Prostate gland (tissue), 2 donors: ENCODE measurements at regions not wholly inside any gene's neighbourhood (a gene's known extent, or its start where the extent isn't known, plus 50 kb on each side); places are given as distances from the start of the nearest gene placed in this dataset.

Experiments
- DNase-seq: peaks from one replicate; pipeline ENCODE4 v3.0.0-alpha.2; 2019; ENCODE audit warnings: low spot score
- H3K27ac ChIP-seq, 2 donors: fragments of 200-600 bp; sonication (generic); 2 replicates each; pipeline ENCODE4 v1.5.1; 2017 to 2019
- H3K27me3 ChIP-seq: fragments of 200-600 bp; sonication (generic); replicated peaks from 2 replicates; pipeline ENCODE4 v1.5.1; 2019; ENCODE audit not compliant: insufficient read depth
- H3K36me3 ChIP-seq, 2 donors: fragments of 200-600 bp; sonication (generic); 1 replicate in 1 of 2; 2 replicates in 1 of 2; pipeline versions ENCODE4 v1.5.1 to v1.8.1; 2017 to 2019
- H3K4me1 ChIP-seq: fragments of 200-600 bp; sonication (generic); replicated peaks from 2 replicates; pipeline ENCODE4 v1.5.1; 2019
- H3K4me3 ChIP-seq, 2 donors: fragments of 200-600 bp; sonication (generic); 2 replicates each; pipeline ENCODE4 v1.5.1; 2017 to 2019
- H3K9me3 ChIP-seq: fragments of 200-600 bp; sonication (generic); 2 replicates; pipeline ENCODE4 v1.5.1; 2017
- CTCF ChIP-seq, 4 experiments: fragments of 200-600 bp in 2 of 4; fragments of 450-650 bp in 2 of 4; sonication (generic) in 2 of 4; IDR thresholded peaks; 1 replicate in 3 of 4; 2 replicates in 1 of 4; pipeline ENCODE4 v1.5.1; 2016 to 2019; ENCODE audit warnings: antibody characterized with exemption in 4 of 4, mild to moderate bottlenecking in 2 of 4, moderate library complexity in 2 of 4
- POLR2A ChIP-seq: fragments of 450-650 bp; IDR thresholded peaks from one replicate; pipeline ENCODE4 v1.6.1; 2016; ENCODE audit warnings: antibody characterized with exemption, mild to moderate bottlenecking
- POLR2AphosphoS5 ChIP-seq: sonication (generic); formaldehyde crosslinking; IDR thresholded peaks from one replicate; pipeline ENCODE4 v1.6.1; 2017; ENCODE audit warnings: antibody characterized with exemption
- WGBS: methylation state at CpG from one replicate; pipeline ENCODE4 v1.1.5; 2018; 5-methylcytosine and 5-hydroxymethylcytosine counted together
- intact Hi-C: fragments of 100-400 bp; cut with DNase I; formaldehyde crosslinking; loops from one replicate; pipeline ENCODE4 v1.14.2; 2022

- no peak overlapping the region for H3K27ac ChIP-seq
- H3K4me3 ChIP-seq: no peak overlapping the region
- H3K27me3 ChIP-seq: no peaks in the 10 kb centered on the region
- no peaks in the 10 kb centered on the region for H3K36me3 ChIP-seq
- WGBS: 29% methylated on average over 3 of the region's 3 CpGs
- TF ChIP-seq CTCF (IDR thresholded peaks at IDR 0.05): no peak
- TF ChIP-seq POLR2AphosphoS5: no peak
- no peak for TF ChIP-seq POLR2A
- intact Hi-C loops: no loop called here
- H3K9me3 ChIP-seq: no peaks in the 10 kb centered on the region
- no peaks in the 10 kb centered on the region for H3K4me1 ChIP-seq
- DNase-seq: no peak
Observed at GRCh38 chr2:195162918-195163317, 494.1 kb upstream of the SLC39A10 start.

GRCh38 chr2:195162194-195162593, 494.8 kb upstream of the SLC39A10 start:
- intact Hi-C loops: no loop called here
- Histone ChIP-seq H3K27me3 (no peaks in the 10 kb centered on the region), H3K4me3 (no peak overlapping the region), H3K4me1 (no peaks in the 10 kb centered on the region), H3K27ac (no peak overlapping the region), H3K36me3 (no peaks in the 10 kb centered on the region), H3K9me3 (no peaks in the 10 kb centered on the region)
- WGBS: 90% methylated on average over 3 of the region's 3 CpGs
- TF ChIP-seq POLR2AphosphoS5 (no peak), CTCF (IDR thresholded peaks at IDR 0.05) (no peak), POLR2A (no peak)
- no peak for DNase-seq

GRCh38 chr2:195160963-195161362, 496.1 kb upstream of the SLC39A10 start:
- 94% methylated on average over 2 of the region's 2 CpGs for WGBS
- H3K27me3 ChIP-seq: no peaks in the 10 kb centered on the region
- no peaks in the 10 kb centered on the region for H3K4me1 ChIP-seq
- H3K9me3 ChIP-seq: no peaks in the 10 kb centered on the region
- H3K36me3 ChIP-seq: no peaks in the 10 kb centered on the region
- TF ChIP-seq CTCF (IDR thresholded peaks at IDR 0.05): no peak
- TF ChIP-seq POLR2A: no peak
- TF ChIP-seq POLR2AphosphoS5: no peak
- no peak overlapping the region for H3K4me3 ChIP-seq
- intact Hi-C loops: no loop called here
- no peak overlapping the region for H3K27ac ChIP-seq
- no peak for DNase-seq

- Histone ChIP-seq H3K27ac (no peak overlapping the region), H3K36me3 (no peaks in the 10 kb centered on the region), H3K4me3 (no peak overlapping the region), H3K4me1 (no peaks in the 10 kb centered on the region), H3K27me3 (no peaks in the 10 kb centered on the region), H3K9me3 (no peaks in the 10 kb centered on the region)
- DNase-seq: no peak
- TF ChIP-seq CTCF (IDR thresholded peaks at IDR 0.05) (no peak), POLR2AphosphoS5 (no peak), POLR2A (no peak)
- 5% methylated on average over 2 of the region's 2 CpGs for WGBS
- intact Hi-C loops: no loop called here
Observed at GRCh38 chr2:195151711-195152110, 505.3 kb upstream of the SLC39A10 start.

- no peaks in the 10 kb centered on the region for H3K9me3 ChIP-seq
- TF ChIP-seq POLR2A (no peak), POLR2AphosphoS5 (no peak)
- DNase-seq: no peak
- H3K4me1 ChIP-seq: no peaks in the 10 kb centered on the region
- H3K4me3 ChIP-seq: no peak overlapping the region
- H3K27ac ChIP-seq: no peak overlapping the region
- no peaks in the 10 kb centered on the region for H3K27me3 ChIP-seq
- no peaks in the 10 kb centered on the region for H3K36me3 ChIP-seq
- 88% methylated on average over 2 of the region's 2 CpGs for WGBS
- intact Hi-C loops: no loop called here
Observed at GRCh38 chr2:195150819-195151218, 506.2 kb upstream of the SLC39A10 start.
